ENCODE measurements at regions not wholly inside any gene's neighbourhood (a gene's known extent, or its start where the extent isn't known, plus 50 kb on each side); places are given as distances from the start of the nearest gene placed in this dataset.

DNA sequence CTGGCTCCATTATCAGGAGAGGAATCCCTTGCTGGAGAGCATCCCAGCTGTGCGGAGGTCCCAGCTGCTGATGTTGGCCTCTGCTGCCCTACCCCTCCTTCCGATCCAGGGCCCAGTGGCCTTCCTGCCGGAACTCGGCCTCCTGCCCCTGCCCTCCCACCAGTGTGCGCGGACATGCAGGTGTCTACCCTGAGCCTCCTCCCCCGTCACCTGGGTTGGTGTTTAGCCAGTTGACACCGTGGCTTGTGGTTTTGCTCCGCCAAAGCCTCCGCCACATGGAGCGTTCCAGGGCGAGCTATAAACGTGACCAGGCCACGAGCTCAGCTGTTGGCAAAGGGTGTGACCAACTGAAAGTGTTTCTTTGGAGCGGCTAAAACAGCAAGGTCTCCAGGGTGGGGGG is 1104.3 kb downstream of the BCL11B start:
- H2AFZ ChIP-seq (ENCODE audit: low read depth, low read length): no peak overlapping the region
- no peak overlapping the region for H3K27ac ChIP-seq (ENCODE audit: low read depth, low read length)
- H3K4me3 ChIP-seq (ENCODE audit: insufficient read depth, low read depth, low read length): no peak overlapping the region
- Mint-ChIP-seq H3K4me1 (ENCODE audit: low read depth, unreplicated experiment) (no peaks in the 10 kb centered on the region), H3K27ac (ENCODE audit: unreplicated experiment) (no peak overlapping the region), H3K27me3 (ENCODE audit: low read depth, unreplicated experiment) (peaks cover 30% of the 10 kb centered on the region), H3K4me3 (ENCODE audit: unreplicated experiment) (no peak overlapping the region), H3K36me3 (ENCODE audit: low read depth, unreplicated experiment) (no peaks in the 10 kb centered on the region), H3K9me3 (ENCODE audit: unreplicated experiment) (peaks cover 3% of the 10 kb centered on the region)
- H4K20me1 ChIP-seq (ENCODE audit: insufficient read depth, low read length): no peaks in the 10 kb centered on the region
- H3K36me3 ChIP-seq (ENCODE audit: insufficient read depth, low read length): no peaks in the 10 kb centered on the region
- H3K4me1 ChIP-seq (ENCODE audit: insufficient read depth, low read length): no peaks in the 10 kb centered on the region
- FAIRE-seq: no peak
- no peaks in the 10 kb centered on the region for H3K79me2 ChIP-seq (ENCODE audit: insufficient read depth, low read length)
- H3K4me2 ChIP-seq (ENCODE audit: low read length): no peak overlapping the region
- DNase-seq (ENCODE audit: low read depth): no peak
- no peak for TF ChIP-seq EZH2 (IDR thresholded peaks at IDR 0.05; ENCODE audit: insufficient read depth, low read length)
- TF ChIP-seq, protein P1, sequence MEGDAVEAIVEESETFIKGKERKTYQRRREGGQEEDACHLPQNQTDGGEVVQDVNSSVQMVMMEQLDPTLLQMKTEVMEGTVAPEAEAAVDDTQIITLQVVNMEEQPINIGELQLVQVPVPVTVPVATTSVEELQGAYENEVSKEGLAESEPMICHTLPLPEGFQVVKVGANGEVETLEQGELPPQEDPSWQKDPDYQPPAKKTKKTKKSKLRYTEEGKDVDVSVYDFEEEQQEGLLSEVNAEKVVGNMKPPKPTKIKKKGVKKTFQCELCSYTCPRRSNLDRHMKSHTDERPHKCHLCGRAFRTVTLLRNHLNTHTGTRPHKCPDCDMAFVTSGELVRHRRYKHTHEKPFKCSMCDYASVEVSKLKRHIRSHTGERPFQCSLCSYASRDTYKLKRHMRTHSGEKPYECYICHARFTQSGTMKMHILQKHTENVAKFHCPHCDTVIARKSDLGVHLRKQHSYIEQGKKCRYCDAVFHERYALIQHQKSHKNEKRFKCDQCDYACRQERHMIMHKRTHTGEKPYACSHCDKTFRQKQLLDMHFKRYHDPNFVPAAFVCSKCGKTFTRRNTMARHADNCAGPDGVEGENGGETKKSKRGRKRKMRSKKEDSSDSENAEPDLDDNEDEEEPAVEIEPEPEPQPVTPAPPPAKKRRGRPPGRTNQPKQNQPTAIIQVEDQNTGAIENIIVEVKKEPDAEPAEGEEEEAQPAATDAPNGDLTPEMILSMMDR (IDR thresholded peaks at IDR 0.05; ENCODE audit: insufficient read depth, low read depth, low read length): no peak
- H3K27me3 ChIP-seq (ENCODE audit: insufficient read depth, low read length): no peaks in the 10 kb centered on the region
- H3K9ac ChIP-seq (ENCODE audit: low read length): no peak overlapping the region
- H3K9me3 ChIP-seq (ENCODE audit: insufficient read depth, low read depth, low read length): no peaks in the 10 kb centered on the region

DNA sequence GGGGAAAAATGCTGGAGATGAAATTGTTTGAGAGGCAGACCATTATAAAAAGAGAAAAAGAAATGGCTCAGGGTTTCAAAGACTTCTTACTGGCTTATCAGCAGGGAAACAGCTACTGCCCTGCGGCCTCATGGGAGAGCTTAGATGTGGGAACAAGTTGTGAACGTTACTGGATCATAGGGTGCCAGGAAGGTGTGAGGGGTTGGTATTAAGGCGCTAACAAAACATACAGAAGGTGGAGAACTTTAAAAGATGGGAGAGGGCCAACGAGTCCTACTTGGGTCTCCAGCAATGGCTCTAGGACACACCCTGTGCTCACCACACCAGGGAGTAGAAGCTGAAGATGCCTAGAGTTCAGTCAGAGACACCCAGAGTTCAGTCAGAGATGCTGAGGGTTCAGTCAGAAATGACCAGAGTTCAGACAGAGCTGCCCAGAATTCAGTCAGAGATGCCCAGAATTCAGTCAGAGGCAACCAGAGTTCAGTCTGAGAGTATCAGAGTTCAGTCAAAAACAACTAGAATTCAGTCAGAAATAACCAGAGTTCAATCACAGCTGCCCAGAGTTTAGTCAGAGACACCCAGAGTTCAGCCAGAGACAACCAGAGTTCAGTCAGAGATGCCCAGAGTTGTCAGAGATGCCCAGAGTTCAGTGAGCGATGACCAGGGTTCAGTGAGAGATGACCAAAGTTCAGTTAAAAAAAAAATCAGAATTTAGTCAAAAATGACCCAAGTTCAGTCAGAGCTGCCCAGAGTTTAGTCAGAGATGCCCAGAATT is 1103.6 kb downstream of the BCL11B start:
- FAIRE-seq: no peak
- H3K9me3 ChIP-seq (ENCODE audit: insufficient read depth, low read depth, low read length): no peaks in the 10 kb centered on the region

More for the DNA sequence above, 1103.6 kb downstream of the BCL11B start:
- Mint-ChIP-seq H3K27ac (ENCODE audit: unreplicated experiment) (no peak overlapping the region), H3K27me3 (ENCODE audit: low read depth, unreplicated experiment) (peaks cover 27% of the 10 kb centered on the region), H3K4me3 (ENCODE audit: unreplicated experiment) (no peak overlapping the region), H3K9me3 (ENCODE audit: unreplicated experiment) (peaks cover 3% of the 10 kb centered on the region), H3K4me1 (ENCODE audit: low read depth, unreplicated experiment) (peaks cover 1% of the 10 kb centered on the region), H3K36me3 (ENCODE audit: low read depth, unreplicated experiment) (no peaks in the 10 kb centered on the region)
- H3K4me1 ChIP-seq (ENCODE audit: insufficient read depth, low read length): no peaks in the 10 kb centered on the region
- no peak overlapping the region for H3K4me2 ChIP-seq (ENCODE audit: low read length)
- H3K36me3 ChIP-seq (ENCODE audit: insufficient read depth, low read length): no peaks in the 10 kb centered on the region
- no peaks in the 10 kb centered on the region for H4K20me1 ChIP-seq (ENCODE audit: insufficient read depth, low read length)
- no peaks in the 10 kb centered on the region for H3K27me3 ChIP-seq (ENCODE audit: insufficient read depth, low read length)
- TF ChIP-seq, protein P1 (IDR thresholded peaks at IDR 0.05; ENCODE audit: insufficient read depth, low read depth, low read length): no peak
- no peak for TF ChIP-seq EZH2 (IDR thresholded peaks at IDR 0.05; ENCODE audit: insufficient read depth, low read length)
- no peak overlapping the region for H2AFZ ChIP-seq (ENCODE audit: low read depth, low read length)
- H3K9ac ChIP-seq (ENCODE audit: low read length): no peak overlapping the region
- no peak overlapping the region for H3K27ac ChIP-seq (ENCODE audit: low read depth, low read length)
- no peaks in the 10 kb centered on the region for H3K79me2 ChIP-seq (ENCODE audit: insufficient read depth, low read length)
- no peak for DNase-seq (ENCODE audit: low read depth)
- H3K4me3 ChIP-seq (ENCODE audit: insufficient read depth, low read depth, low read length): no peak overlapping the region

Measured in astrocyte (in vitro differentiated cells and primary cell).